ENCODE measurements at regions not wholly inside any gene's neighbourhood (a gene's known extent, or its start where the extent isn't known, plus 50 kb on each side); places are given as distances from the start of the nearest gene placed in this dataset.

- Histone ChIP-seq H3K4me1 (ENCODE audit: control insufficient read depth in 5 of 5, insufficient read depth in 5 of 5, low read length in 5 of 5) (no peaks in the 10 kb centered on the region), H3K9me3 (ENCODE audit: control insufficient read depth in 5 of 5, low read length in 5 of 5) (peaks cover 0 to 5% (median 0%) of the 10 kb centered on the region in 5 donors), H3K9ac (ENCODE audit: low read length in 5 of 5) (no peak overlapping the region), H3K4me3 (ENCODE audit: low read depth in 1 of 5, low read length in 5 of 5) (no peak overlapping the region), H3K27ac (ENCODE audit: low read depth, low read length) (no peak overlapping the region), H3K27me3 (ENCODE audit: control insufficient read depth in 5 of 5, insufficient read depth in 4 of 5, low read length in 5 of 5) (no peaks in the 10 kb centered on the region), H3K36me3 (ENCODE audit: control insufficient read depth in 5 of 5, insufficient read depth in 5 of 5, low read length in 5 of 5) (no peaks in the 10 kb centered on the region)
Observed at GRCh38 chr4:188619456-188620149, 480.4 kb downstream of the TRIML1 start.

GRCh38 chr4:188620608-188621007 is 481.4 kb downstream of the TRIML1 start:
- no peak overlapping the region for H3K27ac ChIP-seq (ENCODE audit: low read depth, low read length)
- H3K4me3 ChIP-seq (ENCODE audit: low read depth in 1 of 5, low read length in 5 of 5): no peak overlapping the region
- no peak overlapping the region for H3K9ac ChIP-seq (ENCODE audit: low read length in 5 of 5)
- no peaks in the 10 kb centered on the region for H3K27me3 ChIP-seq (ENCODE audit: control insufficient read depth in 5 of 5, insufficient read depth in 4 of 5, low read length in 5 of 5)
- H3K4me1 ChIP-seq (ENCODE audit: control insufficient read depth in 5 of 5, insufficient read depth in 5 of 5, low read length in 5 of 5): no peaks in the 10 kb centered on the region
- H3K9me3 ChIP-seq (ENCODE audit: control insufficient read depth in 5 of 5, low read length in 5 of 5): peaks cover 0 to 5% (median 0%) of the 10 kb centered on the region in 5 donors
- no peaks in the 10 kb centered on the region for H3K36me3 ChIP-seq (ENCODE audit: control insufficient read depth in 5 of 5, insufficient read depth in 5 of 5, low read length in 5 of 5)

- Histone ChIP-seq H3K27ac (ENCODE audit: low read depth, low read length) (no peak overlapping the region), H3K9me3 (ENCODE audit: control insufficient read depth in 5 of 5, low read length in 5 of 5) (peaks cover 0 to 2% (median 0%) of the 10 kb centered on the region in 5 donors), H3K27me3 (ENCODE audit: control insufficient read depth in 5 of 5, insufficient read depth in 4 of 5, low read length in 5 of 5) (no peaks in the 10 kb centered on the region), H3K36me3 (ENCODE audit: control insufficient read depth in 5 of 5, insufficient read depth in 5 of 5, low read length in 5 of 5) (no peaks in the 10 kb centered on the region), H3K4me3 (ENCODE audit: low read depth in 1 of 5, low read length in 5 of 5) (no peak overlapping the region), H3K9ac (ENCODE audit: low read length in 5 of 5) (no peak overlapping the region), H3K4me1 (ENCODE audit: control insufficient read depth in 5 of 5, insufficient read depth in 5 of 5, low read length in 5 of 5) (no peaks in the 10 kb centered on the region)
Observed at GRCh38 chr4:188623314-188623854, 484.1 kb downstream of the TRIML1 start.

GRCh38 chr4:188624370-188624769 is 485.1 kb downstream of the TRIML1 start:
- Histone ChIP-seq H3K27me3 (ENCODE audit: control insufficient read depth in 5 of 5, insufficient read depth in 4 of 5, low read length in 5 of 5) (no peaks in the 10 kb centered on the region), H3K36me3 (ENCODE audit: control insufficient read depth in 5 of 5, insufficient read depth in 5 of 5, low read length in 5 of 5) (no peaks in the 10 kb centered on the region), H3K27ac (ENCODE audit: low read depth, low read length) (no peak overlapping the region), H3K9ac (ENCODE audit: low read length in 5 of 5) (no peak overlapping the region), H3K4me1 (ENCODE audit: control insufficient read depth in 5 of 5, insufficient read depth in 5 of 5, low read length in 5 of 5) (no peaks in the 10 kb centered on the region), H3K4me3 (ENCODE audit: low read depth in 1 of 5, low read length in 5 of 5) (no peak overlapping the region), H3K9me3 (ENCODE audit: control insufficient read depth in 5 of 5, low read length in 5 of 5) (peaks cover 0 to 2% (median 0%) of the 10 kb centered on the region in 5 donors)

- no peak overlapping the region for H3K4me3 ChIP-seq (ENCODE audit: low read depth in 1 of 5, low read length in 5 of 5)
- H3K4me1 ChIP-seq (ENCODE audit: control insufficient read depth in 5 of 5, insufficient read depth in 5 of 5, low read length in 5 of 5): no peaks in the 10 kb centered on the region
- peaks cover 0 to 7% (median 4%) of the 10 kb centered on the region in 5 donors for H3K9me3 ChIP-seq (ENCODE audit: control insufficient read depth in 5 of 5, low read length in 5 of 5)
- H3K36me3 ChIP-seq (ENCODE audit: control insufficient read depth in 5 of 5, insufficient read depth in 5 of 5, low read length in 5 of 5): no peaks in the 10 kb centered on the region
- no peak overlapping the region for H3K9ac ChIP-seq (ENCODE audit: low read length in 5 of 5)
- no peaks in the 10 kb centered on the region for H3K27me3 ChIP-seq (ENCODE audit: control insufficient read depth in 5 of 5, insufficient read depth in 4 of 5, low read length in 5 of 5)
- H3K27ac ChIP-seq (ENCODE audit: low read depth, low read length): no peak overlapping the region
Observed at GRCh38 chr4:188627892-188628291, 488.7 kb downstream of the TRIML1 start.

GRCh38 chr4:188639479-188640100 is 500.3 kb downstream of the TRIML1 start:
- no peaks in the 10 kb centered on the region for H3K4me1 ChIP-seq (ENCODE audit: control insufficient read depth in 5 of 5, insufficient read depth in 5 of 5, low read length in 5 of 5)
- no peaks in the 10 kb centered on the region for H3K27me3 ChIP-seq (ENCODE audit: control insufficient read depth in 5 of 5, insufficient read depth in 4 of 5, low read length in 5 of 5)
- no peaks in the 10 kb centered on the region for H3K9me3 ChIP-seq (ENCODE audit: control insufficient read depth in 5 of 5, low read length in 5 of 5)
- no peak overlapping the region for H3K9ac ChIP-seq (ENCODE audit: low read length in 5 of 5)
- no peak overlapping the region for H3K27ac ChIP-seq (ENCODE audit: low read depth, low read length)
- no peaks in the 10 kb centered on the region for H3K36me3 ChIP-seq (ENCODE audit: control insufficient read depth in 5 of 5, insufficient read depth in 5 of 5, low read length in 5 of 5)
- H3K4me3 ChIP-seq (ENCODE audit: low read depth in 1 of 5, low read length in 5 of 5): no peak overlapping the region

- no peak overlapping the region for H3K4me3 ChIP-seq (ENCODE audit: low read depth in 1 of 5, low read length in 5 of 5)
- no peak overlapping the region for H3K27ac ChIP-seq (ENCODE audit: low read depth, low read length)
- H3K9me3 ChIP-seq (ENCODE audit: control insufficient read depth in 5 of 5, low read length in 5 of 5): no peaks in the 10 kb centered on the region
- no peaks in the 10 kb centered on the region for H3K4me1 ChIP-seq (ENCODE audit: control insufficient read depth in 5 of 5, insufficient read depth in 5 of 5, low read length in 5 of 5)
- no peak overlapping the region for H3K9ac ChIP-seq (ENCODE audit: low read length in 5 of 5)
- H3K36me3 ChIP-seq (ENCODE audit: control insufficient read depth in 5 of 5, insufficient read depth in 5 of 5, low read length in 5 of 5): no peaks in the 10 kb centered on the region
- H3K27me3 ChIP-seq (ENCODE audit: control insufficient read depth in 5 of 5, insufficient read depth in 4 of 5, low read length in 5 of 5): no peaks in the 10 kb centered on the region
Observed at GRCh38 chr4:188647820-188648370, 508.7 kb downstream of the TRIML1 start.

- H3K36me3 ChIP-seq (ENCODE audit: control insufficient read depth in 5 of 5, insufficient read depth in 5 of 5, low read length in 5 of 5): no peaks in the 10 kb centered on the region
- no peaks in the 10 kb centered on the region for H3K27me3 ChIP-seq (ENCODE audit: control insufficient read depth in 5 of 5, insufficient read depth in 4 of 5, low read length in 5 of 5)
- H3K9me3 ChIP-seq (ENCODE audit: control insufficient read depth in 5 of 5, low read length in 5 of 5): no peaks in the 10 kb centered on the region
- H3K27ac ChIP-seq (ENCODE audit: low read depth, low read length): no peak overlapping the region
- H3K9ac ChIP-seq (ENCODE audit: low read length in 5 of 5): no peak overlapping the region
- no peaks in the 10 kb centered on the region for H3K4me1 ChIP-seq (ENCODE audit: control insufficient read depth in 5 of 5, insufficient read depth in 5 of 5, low read length in 5 of 5)
- no peak overlapping the region for H3K4me3 ChIP-seq (ENCODE audit: low read depth in 1 of 5, low read length in 5 of 5)
Observed at GRCh38 chr4:188649635-188650034, 510.4 kb downstream of the TRIML1 start.

GRCh38 chr4:188650516-188650915 is 511.3 kb downstream of the TRIML1 start:
- H3K4me3 ChIP-seq (ENCODE audit: low read depth in 1 of 5, low read length in 5 of 5): no peak overlapping the region
- no peaks in the 10 kb centered on the region for H3K4me1 ChIP-seq (ENCODE audit: control insufficient read depth in 5 of 5, insufficient read depth in 5 of 5, low read length in 5 of 5)
- no peak overlapping the region for H3K9ac ChIP-seq (ENCODE audit: low read length in 5 of 5)
- no peaks in the 10 kb centered on the region for H3K27me3 ChIP-seq (ENCODE audit: control insufficient read depth in 5 of 5, insufficient read depth in 4 of 5, low read length in 5 of 5)
- H3K27ac ChIP-seq (ENCODE audit: low read depth, low read length): no peak overlapping the region
- H3K36me3 ChIP-seq (ENCODE audit: control insufficient read depth in 5 of 5, insufficient read depth in 5 of 5, low read length in 5 of 5): no peaks in the 10 kb centered on the region
- no peaks in the 10 kb centered on the region for H3K9me3 ChIP-seq (ENCODE audit: control insufficient read depth in 5 of 5, low read length in 5 of 5)

GRCh38 chr4:188657365-188657764 is 518.1 kb downstream of the TRIML1 start:
- Histone ChIP-seq H3K36me3 (ENCODE audit: control insufficient read depth in 5 of 5, insufficient read depth in 5 of 5, low read length in 5 of 5) (no peaks in the 10 kb centered on the region), H3K4me3 (ENCODE audit: low read depth in 1 of 5, low read length in 5 of 5) (no peak overlapping the region), H3K9me3 (ENCODE audit: control insufficient read depth in 5 of 5, low read length in 5 of 5) (no peaks in the 10 kb centered on the region), H3K9ac (ENCODE audit: low read length in 5 of 5) (no peak overlapping the region), H3K4me1 (ENCODE audit: control insufficient read depth in 5 of 5, insufficient read depth in 5 of 5, low read length in 5 of 5) (no peaks in the 10 kb centered on the region), H3K27me3 (ENCODE audit: control insufficient read depth in 5 of 5, insufficient read depth in 4 of 5, low read length in 5 of 5) (no peaks in the 10 kb centered on the region), H3K27ac (ENCODE audit: low read depth, low read length) (no peak overlapping the region)

Measured in subcutaneous abdominal adipose tissue (tissue), 5 donors.